HCT116 (cell line): ENCODE measurements at regions not wholly inside any gene's neighbourhood (a gene's known extent, or its start where the extent isn't known, plus 50 kb on each side); places are given as distances from the start of the nearest gene placed in this dataset.

Experiments
- ATAC-seq: fragments of 200-7000 bp; cut with Tn5 transposase; 2 replicates; pipeline ENCODE4 v1.9.1; 2020; ENCODE audit warnings: mild to moderate bottlenecking, moderate library complexity
- BruUV-seq: library from RNA; stranded (reverse); fragments of 400-500 nt; replicated peaks from 2 replicates; lab custom pipeline; 2021; lab: Mats Ljungman, UMichigan
- CTCF ChIA-PET: fragments of 300-600 bp; sonication (Branson Sonifier 250); formaldehyde crosslinking; loops from one replicate; lab custom pipeline; 2021; ENCODE audit warnings: antibody characterized with exemption; lab: Charles Lee
- POLR2A ChIA-PET: fragments of 300-600, 350-600 bp; sonication (Branson Sonifier 250); formaldehyde crosslinking; loops from one replicate; lab custom pipeline; 2021; ENCODE audit warnings: antibody characterized with exemption; lab: Charles Lee
- RAD21 ChIA-PET, 2 experiments: fragments of 300-600 bp; sonication (Branson Sonifier 250); formaldehyde crosslinking; loops; one replicate each; lab custom pipeline; 2023; ENCODE audit warnings: low total read pairs in 2 of 2; ENCODE audit not compliant: uncharacterized antibody in 2 of 2, unreplicated experiment in 2 of 2, low non-redundant PET in 1 of 2; lab: Charles Lee
- DNase-seq: peaks from one replicate; pipeline ENCODE4 v3.0.0-alpha.2; 2010; ENCODE audit warnings: low read depth, low spot score
- H2AFZ ChIP-seq: fragments of 200-600 bp; shearing (Covaris generic), sonication (generic); 2 replicates; pipeline ENCODE4 v1.6.1; 2017; ENCODE audit warnings: low read depth, mixed run types, mixed read lengths, antibody characterized with exemption, low read length; ENCODE audit not compliant: poor library complexity, severe bottlenecking
- H3K27ac ChIP-seq: 2 replicates; pipeline ENCODE4 v1.5.1; 2012; ENCODE audit warnings: low read depth, low read length
- H3K27me3 ChIP-seq: fragments of 200-600 bp; sonication (generic); 2 replicates; pipeline ENCODE4 v1.6.1; 2016; ENCODE audit warnings: mixed run types, low read length, mixed read lengths; ENCODE audit not compliant: insufficient read depth
- H3K36me3 ChIP-seq, 2 experiments: fragments of 200-500 bp in 1 of 2; fragments of 200-600 bp in 1 of 2; sonication (Bioruptor generic) in 1 of 2; sonication (generic) in 1 of 2; 2 replicates each; pipeline versions ENCODE4 v1.5.1 to v1.6.1; 2014 to 2016; ENCODE audit warnings: low read length in 2 of 2, inconsistent platforms in 1 of 2, mixed read lengths in 1 of 2, mixed run types in 1 of 2; ENCODE audit not compliant: insufficient read depth in 2 of 2, control insufficient read depth in 1 of 2
- H3K4me1 ChIP-seq, 2 experiments: fragments of 200-600 bp in 1 of 2; sonication (generic) in 1 of 2; 2 replicates each; pipeline versions ENCODE4 v1.5.1 to v1.6.1; 2012 to 2017; ENCODE audit warnings: low read length in 2 of 2, inconsistent platforms in 1 of 2, mild to moderate bottlenecking in 1 of 2, mixed read lengths in 1 of 2, mixed run types in 1 of 2, moderate library complexity in 1 of 2; ENCODE audit not compliant: insufficient read depth in 2 of 2, control insufficient read depth in 1 of 2
- H3K4me2 ChIP-seq: fragments of 200-600 bp; sonication (generic); 2 replicates; pipeline ENCODE4 v1.6.1; 2017; ENCODE audit warnings: mixed run types, low read length, mixed read lengths
- H3K4me3 ChIP-seq, 2 experiments: fragments of 200-600 bp in 1 of 2; sonication (generic) in 1 of 2; replicated peaks in 1 of 2; 2 replicates each; pipeline ENCODE4 v1.5.1; 2011 to 2016; ENCODE audit warnings: low read length in 2 of 2, control low read depth in 1 of 2, low read depth in 1 of 2, mild to moderate bottlenecking in 1 of 2, mixed read lengths in 1 of 2, mixed run types in 1 of 2
- H3K79me2 ChIP-seq: fragments of 200-600 bp; sonication (generic); 2 replicates; pipeline ENCODE4 v1.6.1; 2017; ENCODE audit warnings: mild to moderate bottlenecking, mixed run types, low read length, moderate library complexity, mixed read lengths; ENCODE audit not compliant: insufficient read depth
- H3K9ac ChIP-seq: fragments of 200-600 bp; sonication (generic); 2 replicates; pipeline ENCODE4 v1.6.1; 2016; ENCODE audit warnings: low read length, mixed read lengths
- H3K9me2 ChIP-seq: fragments of 200-600 bp; sonication (generic), shearing (Covaris generic); 2 replicates; pipeline ENCODE4 v1.6.1; 2017; ENCODE audit warnings: mixed run types, mild to moderate bottlenecking, moderate library complexity; ENCODE audit not compliant: insufficient read depth
- H3K9me3 ChIP-seq, 2 experiments: fragments of 200-500 bp in 1 of 2; fragments of 200-600 bp in 1 of 2; sonication (Bioruptor generic) in 1 of 2; sonication (generic) in 1 of 2; 2 replicates each; pipeline ENCODE4 v1.6.1; 2014 to 2017; ENCODE audit warnings: low read length in 2 of 2, mixed read lengths in 2 of 2, inconsistent platforms in 1 of 2, low read depth in 1 of 2, mild to moderate bottlenecking in 1 of 2, mixed run types in 1 of 2, moderate library complexity in 1 of 2; ENCODE audit not compliant: control insufficient read depth in 1 of 2, insufficient read depth in 1 of 2
- H4K20me1 ChIP-seq: fragments of 200-600 bp; sonication (generic), shearing (Covaris generic); 2 replicates; pipeline ENCODE4 v1.6.1; 2017; ENCODE audit warnings: mixed run types, mild to moderate bottlenecking, moderate library complexity; ENCODE audit not compliant: insufficient read depth
- CBX3 ChIP-seq: IDR thresholded peaks from 2 replicates; pipeline ENCODE4 v1.6.1; 2012; ENCODE audit warnings: low read depth
- ELF1 ChIP-seq: IDR thresholded peaks from 2 replicates; pipeline ENCODE4 v1.6.1; 2012; ENCODE audit warnings: low read depth, borderline replicate concordance
- EZH2 ChIP-seq: fragments of 200-600 bp; sonication (generic); IDR thresholded peaks from 2 replicates; pipeline ENCODE4 v1.6.1; 2017; ENCODE audit warnings: antibody characterized with exemption, mixed run types
- EZH2phosphoT487 ChIP-seq: fragments of 200-600 bp; IDR thresholded peaks from 2 replicates; pipeline ENCODE4 v1.6.1; 2018; ENCODE audit warnings: antibody characterized with exemption, borderline replicate concordance
- FOSL1 ChIP-seq: IDR thresholded peaks from 2 replicates; pipeline ENCODE4 v1.6.1; 2012; ENCODE audit warnings: low read depth
- JUND ChIP-seq: IDR thresholded peaks from 2 replicates; pipeline ENCODE4 v1.6.1; 2012
- POLR2A ChIP-seq: IDR thresholded peaks from 2 replicates; pipeline ENCODE4 v1.7.0; 2011; ENCODE audit warnings: borderline replicate concordance; ENCODE audit not compliant: insufficient read depth, insufficient read length; ENCODE audit errors: extremely low read depth
- POLR2AphosphoS5 ChIP-seq: IDR thresholded peaks from 2 replicates; pipeline ENCODE4 v1.6.1; 2011; ENCODE audit warnings: mild to moderate bottlenecking, low read depth, low read length, moderate library complexity
- RAD21 ChIP-seq: IDR thresholded peaks from 2 replicates; pipeline ENCODE4 v1.6.1; 2012; ENCODE audit warnings: low read depth, mild to moderate bottlenecking
- SIN3A ChIP-seq: IDR thresholded peaks from 2 replicates; pipeline ENCODE4 v1.6.1; 2012; ENCODE audit warnings: low read depth
- SP1 ChIP-seq: IDR thresholded peaks from 2 replicates; pipeline ENCODE4 v1.6.1; 2012; ENCODE audit warnings: low read depth
- TCF7L2 ChIP-seq: IDR thresholded peaks from 2 replicates; pipeline ENCODE4 v1.7.0; 2011; ENCODE audit warnings: borderline replicate concordance, inconsistent platforms; ENCODE audit not compliant: insufficient read depth, insufficient read length; ENCODE audit errors: extremely low read depth
- YY1 ChIP-seq: IDR thresholded peaks from 2 replicates; pipeline ENCODE4 v1.6.1; 2011; ENCODE audit warnings: low read length, low read depth, moderate library complexity, mild to moderate bottlenecking; ENCODE audit not compliant: insufficient replicate concordance; ENCODE audit errors: extremely low read depth
- ZFX ChIP-seq: fragments of 450-650 bp; IDR thresholded peaks from 2 replicates; pipeline ENCODE4 v1.6.1; 2017
- intact Hi-C: fragments of 100-400 bp; cut with micrococcal nuclease; formaldehyde crosslinking; loops from 2 replicates; pipeline ENCODE4 v1.10.0; 2022
- TF ChIP-seq, protein P1 (sequence below): IDR thresholded peaks from 2 replicates; pipeline ENCODE4 v1.6.1; 2012; ENCODE audit warnings: low read depth
- TF ChIP-seq, protein P2 (sequence below), 3 experiments: fragments of 200-600 bp in 1 of 3; sonication (generic) in 1 of 3; IDR thresholded peaks in 2 of 3; conservative IDR thresholded peaks in 1 of 3; 2 replicates each; pipeline ENCODE4 v1.5.1; 2012 to 2017; ENCODE audit warnings: low read depth in 2 of 3, low read length in 2 of 3, antibody characterized with exemption in 1 of 3, borderline replicate concordance in 1 of 3, control low read depth in 1 of 3, mild to moderate bottlenecking in 1 of 3, mixed read lengths in 1 of 3, mixed run types in 1 of 3, moderate library complexity in 1 of 3; ENCODE audit not compliant: insufficient read depth in 1 of 3
- TF ChIP-seq, protein P3 (sequence below): IDR thresholded peaks from 2 replicates; pipeline ENCODE4 v1.6.1; 2012

DNA sequence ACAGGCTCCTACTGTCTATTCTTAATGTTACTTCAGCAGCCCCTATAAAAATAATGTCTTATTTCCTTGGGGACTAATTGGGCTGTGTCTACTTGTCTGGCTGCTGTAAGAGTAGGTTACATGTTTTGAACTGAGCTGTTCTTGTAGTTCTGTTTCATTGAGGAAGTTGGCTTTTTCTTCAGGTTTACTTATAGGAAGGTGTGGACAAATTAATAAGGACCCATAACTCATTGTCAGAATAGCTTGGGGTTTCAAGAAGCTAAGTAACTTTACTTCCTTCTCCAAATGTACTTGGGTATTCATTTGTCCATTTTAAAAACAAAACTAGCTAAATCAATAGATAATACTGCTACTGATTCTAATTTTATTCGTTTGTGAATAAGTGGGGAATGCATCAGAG is 487.2 kb downstream of the FAT4 start:
- CTCF ChIA-PET, result no interaction called here
- DNase-seq, result no peak
- no peak for ATAC-seq
- Histone ChIP-seq H3K79me2 (no peaks in the 10 kb centered on the region), H2AFZ (peak overlapping the region; percentile 35), H3K27me3 (no peaks in the 10 kb centered on the region), H3K27ac (no peak overlapping the region), H3K9me3 (peaks cover 0 to 3% of the 10 kb centered on the region in 2 experiments; a peak in 1 of 4 replicates), H4K20me1 (no peaks in the 10 kb centered on the region), H3K9me2 (no peaks in the 10 kb centered on the region), H3K9ac (no peak overlapping the region), H3K36me3 (no peaks in the 10 kb centered on the region), H3K4me3 (no peak overlapping the region), H3K4me1 (no peaks in the 10 kb centered on the region), H3K4me2 (no peak overlapping the region)
- RAD21 ChIA-PET, result no interaction called here
- TF ChIP-seq SIN3A, result no peak
- no peak for TF ChIP-seq FOSL1
- no peak for TF ChIP-seq SP1
- TF ChIP-seq TCF7L2, result no peak
- no peak for TF ChIP-seq POLR2A
- TF ChIP-seq ELF1, result no peak
- no peak for TF ChIP-seq RAD21
- TF ChIP-seq YY1, result no peak
- TF ChIP-seq EZH2, result no peak
- TF ChIP-seq, protein P1, sequence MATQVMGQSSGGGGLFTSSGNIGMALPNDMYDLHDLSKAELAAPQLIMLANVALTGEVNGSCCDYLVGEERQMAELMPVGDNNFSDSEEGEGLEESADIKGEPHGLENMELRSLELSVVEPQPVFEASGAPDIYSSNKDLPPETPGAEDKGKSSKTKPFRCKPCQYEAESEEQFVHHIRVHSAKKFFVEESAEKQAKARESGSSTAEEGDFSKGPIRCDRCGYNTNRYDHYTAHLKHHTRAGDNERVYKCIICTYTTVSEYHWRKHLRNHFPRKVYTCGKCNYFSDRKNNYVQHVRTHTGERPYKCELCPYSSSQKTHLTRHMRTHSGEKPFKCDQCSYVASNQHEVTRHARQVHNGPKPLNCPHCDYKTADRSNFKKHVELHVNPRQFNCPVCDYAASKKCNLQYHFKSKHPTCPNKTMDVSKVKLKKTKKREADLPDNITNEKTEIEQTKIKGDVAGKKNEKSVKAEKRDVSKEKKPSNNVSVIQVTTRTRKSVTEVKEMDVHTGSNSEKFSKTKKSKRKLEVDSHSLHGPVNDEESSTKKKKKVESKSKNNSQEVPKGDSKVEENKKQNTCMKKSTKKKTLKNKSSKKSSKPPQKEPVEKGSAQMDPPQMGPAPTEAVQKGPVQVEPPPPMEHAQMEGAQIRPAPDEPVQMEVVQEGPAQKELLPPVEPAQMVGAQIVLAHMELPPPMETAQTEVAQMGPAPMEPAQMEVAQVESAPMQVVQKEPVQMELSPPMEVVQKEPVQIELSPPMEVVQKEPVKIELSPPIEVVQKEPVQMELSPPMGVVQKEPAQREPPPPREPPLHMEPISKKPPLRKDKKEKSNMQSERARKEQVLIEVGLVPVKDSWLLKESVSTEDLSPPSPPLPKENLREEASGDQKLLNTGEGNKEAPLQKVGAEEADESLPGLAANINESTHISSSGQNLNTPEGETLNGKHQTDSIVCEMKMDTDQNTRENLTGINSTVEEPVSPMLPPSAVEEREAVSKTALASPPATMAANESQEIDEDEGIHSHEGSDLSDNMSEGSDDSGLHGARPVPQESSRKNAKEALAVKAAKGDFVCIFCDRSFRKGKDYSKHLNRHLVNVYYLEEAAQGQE, result no peak
- no peak for TF ChIP-seq POLR2AphosphoS5
- TF ChIP-seq, protein P2, sequence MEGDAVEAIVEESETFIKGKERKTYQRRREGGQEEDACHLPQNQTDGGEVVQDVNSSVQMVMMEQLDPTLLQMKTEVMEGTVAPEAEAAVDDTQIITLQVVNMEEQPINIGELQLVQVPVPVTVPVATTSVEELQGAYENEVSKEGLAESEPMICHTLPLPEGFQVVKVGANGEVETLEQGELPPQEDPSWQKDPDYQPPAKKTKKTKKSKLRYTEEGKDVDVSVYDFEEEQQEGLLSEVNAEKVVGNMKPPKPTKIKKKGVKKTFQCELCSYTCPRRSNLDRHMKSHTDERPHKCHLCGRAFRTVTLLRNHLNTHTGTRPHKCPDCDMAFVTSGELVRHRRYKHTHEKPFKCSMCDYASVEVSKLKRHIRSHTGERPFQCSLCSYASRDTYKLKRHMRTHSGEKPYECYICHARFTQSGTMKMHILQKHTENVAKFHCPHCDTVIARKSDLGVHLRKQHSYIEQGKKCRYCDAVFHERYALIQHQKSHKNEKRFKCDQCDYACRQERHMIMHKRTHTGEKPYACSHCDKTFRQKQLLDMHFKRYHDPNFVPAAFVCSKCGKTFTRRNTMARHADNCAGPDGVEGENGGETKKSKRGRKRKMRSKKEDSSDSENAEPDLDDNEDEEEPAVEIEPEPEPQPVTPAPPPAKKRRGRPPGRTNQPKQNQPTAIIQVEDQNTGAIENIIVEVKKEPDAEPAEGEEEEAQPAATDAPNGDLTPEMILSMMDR (IDR thresholded peaks at IDR 0.05 in 2 of 3, conservative IDR thresholded peaks at IDR 0.05 in 1 of 3; ENCODE audit: borderline replicate concordance in 1 of 3, insufficient read depth in 1 of 3, low read depth in 2 of 3, low read length in 2 of 3), result no peak
- no peak for TF ChIP-seq ZFX
- TF ChIP-seq EZH2phosphoT487, result no peak
- no peak for TF ChIP-seq CBX3
- no peak for TF ChIP-seq JUND
- TF ChIP-seq, protein P3, sequence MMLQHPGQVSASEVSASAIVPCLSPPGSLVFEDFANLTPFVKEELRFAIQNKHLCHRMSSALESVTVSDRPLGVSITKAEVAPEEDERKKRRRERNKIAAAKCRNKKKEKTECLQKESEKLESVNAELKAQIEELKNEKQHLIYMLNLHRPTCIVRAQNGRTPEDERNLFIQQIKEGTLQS, result no peak
- no TSS peak for BruUV-seq
- intact Hi-C loops, result no loop called here
- POLR2A ChIA-PET, result no interaction called here
